HepG2 (cell line): ENCODE measurements at regions not wholly inside any gene's neighbourhood (a gene's known extent, or its start where the extent isn't known, plus 50 kb on each side); places are given as distances from the start of the nearest gene placed in this dataset.

Experiments used
- ATAC-seq: fragments of 200-7000 bp; cut with Tn5 transposase; 3 replicates; pipeline ENCODE4 v1.9.1; 2020; ENCODE audit warnings: mild to moderate bottlenecking, moderate library complexity
- BruUV-seq: library from RNA; stranded (reverse); fragments of 400-500 nt; replicated peaks from 2 replicates; lab custom pipeline; 2021; lab: Mats Ljungman, UMichigan
- CTCF ChIA-PET: fragments of 300-600 bp; formaldehyde crosslinking; extraction: SDS; loops from one replicate; lab custom pipeline; 2021; ENCODE audit warnings: low total read pairs, inconsistent platforms, low intra/inter-chr PET ratio; lab: Yijun Ruan, JAX
- POLR2A ChIA-PET: fragments of 350-600 bp; sonication (Branson Sonifier 250); formaldehyde crosslinking; loops from one replicate; lab custom pipeline; 2020; ENCODE audit warnings: antibody characterized with exemption, inconsistent platforms; lab: Yijun Ruan, JAX
- DNase-seq: peaks from one replicate; pipeline ENCODE4 v3.0.0-alpha.2; 2015; ENCODE audit warnings: low spot score
- FAIRE-seq: peaks from 3 replicates; lab custom pipeline; 2011; peaks lifted over from hg19 to GRCh38; lab: Jason Lieb, UNC
- H2AFZ ChIP-seq: one replicate; pipeline ENCODE4 v1.6.1; 2011; ENCODE audit warnings: low read length, inconsistent platforms
- H3K27ac ChIP-seq: fragments of 300-600 bp; 3 replicates; pipeline ENCODE4 v1.8.0; 2011; ENCODE audit warnings: mixed run types, mild to moderate bottlenecking, mixed read lengths, low read length, inconsistent platforms; ENCODE audit not compliant: insufficient read depth; ENCODE audit errors: extremely low read length
- H3K27me3 ChIP-seq, 2 experiments: fragments of 200-600 bp in 1 of 2; 2 replicates in 1 of 2; 3 replicates in 1 of 2; pipeline versions ENCODE4 v1.6.0 to v1.8.0; 2011; ENCODE audit warnings: low read length in 2 of 2, mild to moderate bottlenecking in 2 of 2, moderate library complexity in 2 of 2, inconsistent platforms in 1 of 2; ENCODE audit not compliant: insufficient read depth in 2 of 2, control insufficient read depth in 1 of 2
- H3K36me3 ChIP-seq, 2 experiments: fragments of 200-600 bp in 1 of 2; replicated peaks in 1 of 2; 2 replicates in 1 of 2; 3 replicates in 1 of 2; pipeline versions ENCODE4 v1.5.1 to v1.8.0; 2011; ENCODE audit warnings: low read length in 2 of 2, inconsistent platforms in 1 of 2; ENCODE audit not compliant: insufficient read depth in 2 of 2, control insufficient read depth in 1 of 2
- H3K4me1 ChIP-seq: 2 replicates; pipeline ENCODE4 v1.5.1; 2012; ENCODE audit warnings: low read length, inconsistent platforms; ENCODE audit not compliant: insufficient read depth
- H3K4me2 ChIP-seq: 2 replicates; pipeline ENCODE4 v1.6.0; 2011; ENCODE audit warnings: low read depth, low read length, inconsistent platforms
- H3K4me3 ChIP-seq, 3 experiments: fragments of 200-600 bp in 1 of 3; sonication (generic), shearing (Covaris generic) in 1 of 3; replicated peaks in 1 of 3; 2 replicates each; pipeline ENCODE4 v1.5.1; 2011 to 2016; ENCODE audit warnings: low read length in 3 of 3, inconsistent platforms in 2 of 3, low read depth in 2 of 3, mild to moderate bottlenecking in 2 of 3, control low read depth in 1 of 3, mixed read lengths in 1 of 3; ENCODE audit not compliant: insufficient read depth in 1 of 3
- H3K79me2 ChIP-seq: one replicate; pipeline ENCODE4 v1.6.1; 2011; ENCODE audit warnings: low read length, inconsistent platforms; ENCODE audit not compliant: insufficient read depth
- H3K9ac ChIP-seq: 2 replicates; pipeline ENCODE4 v1.6.0; 2011; ENCODE audit warnings: mild to moderate bottlenecking, low read depth, low read length, inconsistent platforms; ENCODE audit not compliant: insufficient read depth
- H3K9me3 ChIP-seq: 2 replicates; pipeline ENCODE4 v1.5.1; 2012; ENCODE audit warnings: mild to moderate bottlenecking, low read length
- H4K20me1 ChIP-seq: 2 replicates; pipeline ENCODE4 v1.6.0; 2011; ENCODE audit warnings: inconsistent platforms, mild to moderate bottlenecking, low read length, moderate library complexity; ENCODE audit not compliant: insufficient read depth
- GLMP ChIP-seq: sonication (generic); formaldehyde crosslinking; IDR thresholded peaks from 2 replicates; pipeline ENCODE4 v1.9.0; 2021; ENCODE audit warnings: missing genetic modification reagents, mild to moderate bottlenecking, borderline replicate concordance
- IKZF4 ChIP-seq: sonication (generic); formaldehyde crosslinking; IDR thresholded peaks from 2 replicates; pipeline ENCODE4 v1.5.1; 2020; ENCODE audit warnings: borderline replicate concordance, mild to moderate bottlenecking, low read depth, missing genetic modification reagents; ENCODE audit errors: not compliant biosample characterization
- NR2F1 ChIP-seq, 2 experiments: fragments of 450-650 bp in 1 of 2; formaldehyde crosslinking in 1 of 2; IDR thresholded peaks; 2 replicates each; pipeline versions ENCODE4 v1.5.0 to v1.6.1; 2016 to 2020; ENCODE audit warnings: mild to moderate bottlenecking in 1 of 2, missing compliant biosample characterization in 1 of 2, missing genetic modification reagents in 1 of 2, moderate library complexity in 1 of 2
- PLRG1 ChIP-seq: fragments of 450-650 bp; conservative IDR thresholded peaks from 2 replicates; pipeline ENCODE4 v1.6.1; 2016
- ZEB1 ChIP-seq: IDR thresholded peaks from 2 replicates; pipeline ENCODE4 v1.6.1; 2012; ENCODE audit warnings: mild to moderate bottlenecking, low read depth, inconsistent platforms; ENCODE audit not compliant: insufficient replicate concordance
- ZNF138 ChIP-seq: sonication (generic); formaldehyde crosslinking; IDR thresholded peaks from 2 replicates; pipeline ENCODE4 v1.5.0; 2020; ENCODE audit warnings: mild to moderate bottlenecking, low read depth, missing genetic modification reagents
- ZNF337 ChIP-seq: sonication (generic); formaldehyde crosslinking; IDR thresholded peaks from 2 replicates; pipeline ENCODE4 v1.5.1; 2020; ENCODE audit warnings: missing genetic modification reagents, low read depth, mild to moderate bottlenecking, borderline replicate concordance
- ZNF350 ChIP-seq: sonication (generic); formaldehyde crosslinking; IDR thresholded peaks from 2 replicates; pipeline ENCODE4 v1.4.0; 2020; ENCODE audit warnings: mild to moderate bottlenecking, low read depth, missing genetic modification reagents, borderline replicate concordance
- ZNF354B ChIP-seq: sonication (generic); formaldehyde crosslinking; IDR thresholded peaks from 2 replicates; pipeline ENCODE4 v1.8.0; 2022; ENCODE audit warnings: mild to moderate bottlenecking, missing genetic modification reagents
- ZNF550 ChIP-seq: sonication (generic); formaldehyde crosslinking; IDR thresholded peaks from 2 replicates; pipeline ENCODE4 v1.4.0; 2020; ENCODE audit warnings: mild to moderate bottlenecking, missing genetic modification reagents, borderline replicate concordance
- ZNF737 ChIP-seq: sonication (generic); formaldehyde crosslinking; IDR thresholded peaks from 2 replicates; pipeline ENCODE4 v1.5.0; 2020; ENCODE audit warnings: missing genetic modification reagents, mild to moderate bottlenecking, borderline replicate concordance
- ZNF775 ChIP-seq: sonication (generic); formaldehyde crosslinking; IDR thresholded peaks from 2 replicates; pipeline ENCODE4 v1.4.0; 2020; ENCODE audit warnings: missing genetic modification reagents, mild to moderate bottlenecking, moderate library complexity, borderline replicate concordance
- ZNF841 ChIP-seq: sonication (generic); formaldehyde crosslinking; IDR thresholded peaks from 2 replicates; pipeline ENCODE4 v1.8.1; 2023; ENCODE audit warnings: missing genetic modification reagents, borderline replicate concordance
- ZNF883 ChIP-seq: sonication (generic); formaldehyde crosslinking; IDR thresholded peaks from 2 replicates; pipeline ENCODE4 v1.5.1; 2020; ENCODE audit warnings: mild to moderate bottlenecking, missing genetic modification reagents; ENCODE audit errors: not compliant biosample characterization
- WGBS: methylation state at CpG from one replicate; pipeline ENCODE4 v1.1.6; 2017; ENCODE audit warnings: low lambda C conversion rate; 5-methylcytosine and 5-hydroxymethylcytosine counted together
- in situ Hi-C: cut with HindIII; loops from 2 replicates; pipeline ENCODE4 v1.10.0; 2017; ENCODE audit warnings: low pct_unique_long_range_greater_than_20kb; ENCODE audit not compliant: extremely low pct_ligation_motif_present
- intact Hi-C: fragments of 100-400 bp; cut with micrococcal nuclease; formaldehyde crosslinking; loops from one replicate; pipeline ENCODE4 v1.10.0; 2022; ENCODE audit not compliant: unreplicated experiment
- TF ChIP-seq, protein P1 (sequence below): sonication (generic); formaldehyde crosslinking; IDR thresholded peaks from 2 replicates; pipeline ENCODE4 v1.4.0; 2020; ENCODE audit warnings: mild to moderate bottlenecking, missing genetic modification reagents

DNA sequence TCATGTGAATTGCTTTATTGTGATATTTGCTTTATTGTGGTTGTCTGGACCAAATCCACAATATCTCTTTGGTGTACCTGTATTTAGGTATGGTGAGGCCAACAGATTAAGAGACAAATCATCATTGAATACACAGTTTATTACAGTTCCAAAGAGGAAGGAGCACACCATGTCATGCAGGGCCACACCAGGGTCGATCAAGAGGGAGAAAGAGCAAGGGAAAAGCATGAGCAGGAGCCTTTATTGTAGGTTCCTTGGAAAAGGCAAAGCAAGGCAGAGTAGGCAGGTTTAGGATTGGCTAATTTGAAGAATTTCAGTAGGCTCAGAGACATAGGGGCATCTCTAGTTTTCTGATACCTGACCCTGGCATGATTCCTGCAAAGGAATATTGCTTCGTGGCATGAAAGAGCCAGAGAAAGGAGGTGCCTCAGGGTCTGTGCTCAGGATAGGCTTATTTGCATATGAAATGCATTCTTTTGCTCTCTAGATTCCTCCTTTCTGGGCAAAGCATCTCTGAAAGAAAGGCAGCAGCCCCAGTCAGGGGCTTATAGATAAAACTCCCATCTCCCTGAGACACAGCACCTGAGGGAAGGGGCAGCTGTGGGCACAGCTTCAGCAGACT, 214.2 kb upstream of the ERBB4 start:
- H3K4me3 ChIP-seq: no peak overlapping the region
- H3K79me2 ChIP-seq: no peaks in the 10 kb centered on the region
- ChIA-PET POLR2A (no interaction called here), CTCF (no interaction called here)
- H3K36me3 ChIP-seq: no peaks in the 10 kb centered on the region
- intact Hi-C loops: no loop called here
- WGBS: 0% methylated on average over 2 of the region's 2 CpGs
- in situ Hi-C loops: no loop called here
- H3K9ac ChIP-seq: no peak overlapping the region
- no peaks in the 10 kb centered on the region for H4K20me1 ChIP-seq
- no peaks in the 10 kb centered on the region for H3K27me3 ChIP-seq
- no peak for FAIRE-seq
- H3K9me3 ChIP-seq: peaks cover 48% of the 10 kb centered on the region
- BruUV-seq: no TSS peak
- H3K4me1 ChIP-seq: no peaks in the 10 kb centered on the region
- H2AFZ ChIP-seq: no peak overlapping the region
- TF ChIP-seq ZNF138 (CRISPR knock-in tag) (no peak), ZNF737 (no peak), ZNF841 (CRISPR knock-in tag) (no peak), ZNF350 (no peak), PLRG1 (no peak)
- ATAC-seq: no peak
- DNase-seq: no peak
- H3K4me2 ChIP-seq: no peak overlapping the region
- H3K27ac ChIP-seq: no peak overlapping the region

- no peak for TF ChIP-seq ZNF354B
- TF ChIP-seq ZNF337: no peak
- TF ChIP-seq, protein P1, sequence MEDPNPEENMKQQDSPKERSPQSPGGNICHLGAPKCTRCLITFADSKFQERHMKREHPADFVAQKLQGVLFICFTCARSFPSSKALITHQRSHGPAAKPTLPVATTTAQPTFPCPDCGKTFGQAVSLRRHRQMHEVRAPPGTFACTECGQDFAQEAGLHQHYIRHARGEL (CRISPR knock-in tag): no peak
- no peak for TF ChIP-seq GLMP (CRISPR knock-in tag)
- TF ChIP-seq NR2F1 (CRISPR knock-in tag; IDR thresholded peaks at IDR 0.05): no peak
- TF ChIP-seq ZNF775 (CRISPR knock-in tag): no peak
- no peak for TF ChIP-seq ZEB1
- no peak for TF ChIP-seq ZNF550 (CRISPR knock-in tag)
- no peak for TF ChIP-seq IKZF4
- TF ChIP-seq ZNF883 (CRISPR knock-in tag): no peak
- TF ChIP-seq, all 625 proteins: peak for 0
Observed at GRCh38 chr2:212745359-212745758, 206.8 kb upstream of the ERBB4 start.

More at GRCh38 chr2:212745359-212745758, 206.8 kb upstream of the ERBB4 start:
- H3K9ac ChIP-seq: no peak overlapping the region
- no peak overlapping the region for H3K27ac ChIP-seq
- no peaks in the 10 kb centered on the region for H3K36me3 ChIP-seq
- no TSS peak for BruUV-seq
- no peak overlapping the region for H3K4me2 ChIP-seq
- DNase-seq: no peak
- no peak overlapping the region for H2AFZ ChIP-seq
- no peaks in the 10 kb centered on the region for H3K27me3 ChIP-seq
- ATAC-seq: no peak
- POLR2A ChIA-PET: no interaction called here
- no peak overlapping the region for H3K4me3 ChIP-seq
- no peaks in the 10 kb centered on the region for H4K20me1 ChIP-seq
- CTCF ChIA-PET: no interaction called here
- intact Hi-C loops: no loop called here
- FAIRE-seq: no peak
- H3K9me3 ChIP-seq: 0 out of 2 replicates have a peak, but pooled peaks cover under 1% of the 10 kb centered on the region
- in situ Hi-C loops: no loop called here
- H3K79me2 ChIP-seq: no peaks in the 10 kb centered on the region
- H3K4me1 ChIP-seq: no peaks in the 10 kb centered on the region
